Ovary (tissue), 3 donors: ENCODE measurements at regions not wholly inside any gene's neighbourhood (a gene's known extent, or its start where the extent isn't known, plus 50 kb on each side); places are given as distances from the start of the nearest gene placed in this dataset.
"Not testable (repeated sequence)": the region's sequence is repeated elsewhere in the genome, so short reads cannot be mapped to it uniquely, and the experiment has no call there.

Experiments used
- EP300 ChIP-seq: sonication (generic); formaldehyde crosslinking; IDR thresholded peaks from one replicate; pipeline ENCODE4 v1.6.1; 2017; ENCODE audit warnings: antibody characterized with exemption
- POLR2A ChIP-seq: fragments of 450-650 bp; IDR thresholded peaks from one replicate; pipeline ENCODE4 v1.6.1; 2017; ENCODE audit warnings: antibody characterized with exemption, mild to moderate bottlenecking, moderate library complexity
- TF ChIP-seq, protein P1 (sequence below), 3 donors: fragments of 450-650 bp in 2 of 3; fragments of 200-600 bp in 1 of 3; IDR thresholded peaks; one replicate each; pipeline versions ENCODE4 v1.5.1 to v1.8.0; 2016 to 2022; ENCODE audit warnings: antibody characterized with exemption in 3 of 3, mild to moderate bottlenecking in 1 of 3
- donor health status: DM: no; HTN: no; CAD: no.

DNA sequence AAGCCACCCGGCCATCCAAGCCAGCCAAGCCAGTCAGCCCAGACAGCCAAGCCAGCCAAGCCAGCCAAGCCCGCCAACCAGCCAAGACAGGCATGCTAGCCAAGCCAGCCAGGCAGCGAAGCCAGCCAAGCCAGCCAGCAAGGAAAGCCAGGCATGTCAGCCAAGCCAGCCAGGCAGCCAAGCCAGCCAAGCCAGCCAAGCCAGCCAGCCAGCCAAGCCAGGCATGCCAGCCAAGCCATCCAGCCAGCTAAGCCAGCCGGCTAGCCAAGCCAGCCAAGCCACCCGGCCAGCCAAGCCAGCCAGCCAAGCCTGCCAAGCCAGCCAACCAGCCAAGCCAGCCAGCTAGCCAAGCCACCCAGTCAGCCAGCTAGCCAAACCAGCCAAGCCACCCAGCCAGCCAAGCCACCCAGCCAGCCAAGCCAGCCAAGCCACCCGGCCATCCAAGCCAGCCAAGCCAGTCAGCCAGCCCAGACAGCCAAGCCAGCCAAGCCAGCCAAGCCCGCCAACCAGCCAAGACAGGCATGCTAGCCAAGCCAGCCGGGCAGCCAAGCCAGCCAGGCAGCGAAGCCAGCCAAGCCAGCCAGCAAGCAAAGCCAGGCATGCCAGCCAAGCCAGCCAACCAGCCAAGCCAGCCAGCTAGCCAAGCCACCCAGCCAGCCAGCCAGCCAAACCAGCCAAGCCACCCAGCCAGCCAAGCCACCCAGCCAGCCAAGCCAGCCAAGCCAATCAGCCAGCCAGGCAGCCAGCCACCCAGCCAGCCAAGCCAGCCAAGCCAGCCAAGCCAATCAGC is 350.4 kb upstream of the PLGLB2 start:
- TF ChIP-seq, protein P1, sequence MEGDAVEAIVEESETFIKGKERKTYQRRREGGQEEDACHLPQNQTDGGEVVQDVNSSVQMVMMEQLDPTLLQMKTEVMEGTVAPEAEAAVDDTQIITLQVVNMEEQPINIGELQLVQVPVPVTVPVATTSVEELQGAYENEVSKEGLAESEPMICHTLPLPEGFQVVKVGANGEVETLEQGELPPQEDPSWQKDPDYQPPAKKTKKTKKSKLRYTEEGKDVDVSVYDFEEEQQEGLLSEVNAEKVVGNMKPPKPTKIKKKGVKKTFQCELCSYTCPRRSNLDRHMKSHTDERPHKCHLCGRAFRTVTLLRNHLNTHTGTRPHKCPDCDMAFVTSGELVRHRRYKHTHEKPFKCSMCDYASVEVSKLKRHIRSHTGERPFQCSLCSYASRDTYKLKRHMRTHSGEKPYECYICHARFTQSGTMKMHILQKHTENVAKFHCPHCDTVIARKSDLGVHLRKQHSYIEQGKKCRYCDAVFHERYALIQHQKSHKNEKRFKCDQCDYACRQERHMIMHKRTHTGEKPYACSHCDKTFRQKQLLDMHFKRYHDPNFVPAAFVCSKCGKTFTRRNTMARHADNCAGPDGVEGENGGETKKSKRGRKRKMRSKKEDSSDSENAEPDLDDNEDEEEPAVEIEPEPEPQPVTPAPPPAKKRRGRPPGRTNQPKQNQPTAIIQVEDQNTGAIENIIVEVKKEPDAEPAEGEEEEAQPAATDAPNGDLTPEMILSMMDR (IDR thresholded peaks at IDR 0.05): not testable (repeated sequence)
- TF ChIP-seq POLR2A, EP300: not testable (repeated sequence)
